Forelimb muscle (tissue), 1 donor: ENCODE measurements at regions not wholly inside any gene's neighbourhood (a gene's known extent, or its start where the extent isn't known, plus 50 kb on each side); places are given as distances from the start of the nearest gene placed in this dataset.
"Not testable (repeated sequence)": the region's sequence is repeated elsewhere in the genome, so short reads cannot be mapped to it uniquely, and the experiment has no call there.

ENCODE experiments used
- DNase-seq: peaks from one replicate; pipeline ENCODE4 v3.0.0-alpha.2; 2013; ENCODE audit warnings: low read depth

DNA sequence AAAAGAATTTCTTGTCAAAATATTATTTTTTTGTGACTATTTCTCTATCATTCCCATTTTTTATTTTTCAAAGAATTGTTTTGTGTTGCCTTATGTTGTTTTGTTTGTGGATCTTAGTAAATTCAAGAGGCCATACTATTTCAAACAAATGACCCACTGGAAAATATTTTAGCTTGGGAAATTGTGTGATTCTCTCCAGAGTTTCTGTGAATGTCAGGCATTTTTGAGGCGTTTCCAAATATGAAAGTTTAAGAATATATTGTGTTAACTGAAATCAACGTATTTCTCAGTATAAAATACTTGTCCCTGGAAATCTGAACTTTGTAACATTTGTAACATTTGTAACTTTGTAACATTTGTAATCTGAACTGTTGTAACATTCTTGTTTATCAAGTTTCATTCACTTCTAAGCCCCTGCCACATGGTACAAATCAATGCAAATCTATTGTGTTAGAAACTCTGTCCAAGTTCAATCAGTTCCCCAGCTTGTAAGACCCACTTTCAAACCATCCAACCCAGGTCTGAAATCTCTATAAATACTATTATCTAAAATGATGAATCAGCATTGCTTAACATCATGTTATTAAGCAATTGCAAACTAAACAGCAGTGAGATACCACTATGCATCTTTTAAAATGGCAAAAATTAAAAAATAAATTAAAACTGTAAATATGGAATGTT lies 465.4 kb upstream of the GRID2 start:
- DNase-seq, result no peak

- no peak for DNase-seq
Observed at GRCh38 chr4:91840359-91840758, 463.4 kb upstream of the GRID2 start.

DNA sequence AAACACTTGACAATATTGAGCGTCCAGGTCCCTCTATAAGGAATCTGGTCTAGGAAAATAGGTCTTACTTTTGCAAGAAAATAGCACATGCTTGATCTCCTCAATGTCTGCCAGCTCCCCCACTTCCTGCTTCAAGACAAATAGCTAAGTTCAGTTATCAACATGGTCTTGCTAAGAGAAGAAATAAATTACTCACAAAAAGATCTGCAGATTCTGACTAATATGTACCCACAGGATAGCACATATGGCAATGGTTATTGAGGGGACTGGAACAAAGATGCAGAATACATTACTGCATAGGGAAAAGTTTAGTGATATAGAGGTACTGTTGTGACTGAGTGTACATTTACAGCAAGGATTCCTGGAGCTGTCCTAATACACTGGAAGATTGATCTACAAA lies 457.5 kb upstream of the GRID2 start:
- no peak for DNase-seq

DNA sequence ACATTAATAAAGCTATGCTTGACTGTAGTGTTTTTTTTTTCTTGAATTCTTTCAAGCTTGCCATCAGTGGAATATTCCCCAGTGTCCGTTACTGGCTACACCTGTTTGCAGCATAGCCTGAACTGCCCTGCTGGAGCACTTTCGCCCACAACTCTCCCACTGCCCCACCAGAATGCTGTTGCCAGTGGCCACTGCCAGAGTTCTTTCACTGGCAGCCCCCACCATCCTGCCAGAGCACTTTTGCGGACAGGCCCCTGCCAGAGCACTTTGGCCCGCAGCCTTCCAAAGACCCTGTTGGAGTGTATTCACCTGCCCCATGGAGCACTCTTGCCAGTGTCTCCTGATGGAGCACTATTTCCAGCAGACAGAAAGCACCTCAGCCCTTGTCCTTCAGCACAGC lies 452.3 kb upstream of the GRID2 start:
- DNase-seq, result no peak

- no peak for DNase-seq
Observed at GRCh38 chr4:91887926-91888325, 415.8 kb upstream of the GRID2 start.

DNA sequence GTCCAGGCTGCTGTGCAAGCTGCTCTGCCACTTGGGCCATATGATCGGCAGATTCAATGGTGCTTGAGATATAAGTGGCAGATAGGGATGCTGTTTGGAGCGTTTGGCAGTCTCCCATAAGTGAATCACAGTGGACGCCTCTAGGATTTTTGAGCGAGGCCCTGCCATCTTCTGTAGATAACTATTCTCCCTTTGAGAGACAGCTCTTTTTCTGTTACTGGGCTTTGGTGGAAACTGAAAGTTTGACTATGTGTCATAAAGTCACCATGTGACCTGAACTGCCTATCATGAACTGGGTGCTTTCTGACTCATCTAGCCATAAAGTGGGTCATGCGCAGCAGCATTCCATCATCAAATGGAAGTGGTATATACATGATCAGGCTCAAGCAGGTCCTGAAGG lies 412.5 kb upstream of the GRID2 start:
- not testable (repeated sequence) for DNase-seq

DNA sequence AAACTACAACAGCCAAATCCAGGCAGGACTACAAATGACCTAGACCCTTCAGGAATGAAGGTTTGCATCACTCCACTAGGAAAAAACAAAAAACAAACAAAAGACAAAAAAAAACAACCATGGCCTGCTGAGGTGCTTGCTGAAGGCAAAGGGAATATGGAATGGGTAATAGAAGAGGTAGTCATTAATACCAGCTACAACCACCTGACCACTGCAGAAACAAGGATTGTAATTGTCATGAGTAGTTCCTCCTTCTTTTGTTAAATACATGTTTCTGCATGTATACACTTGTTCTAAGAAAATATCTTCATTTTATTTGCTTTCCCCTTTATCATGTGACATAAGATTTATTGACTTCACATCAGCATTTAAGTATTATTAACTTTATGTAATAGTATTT lies 409.8 kb upstream of the GRID2 start:
- DNase-seq, result no peak

DNA sequence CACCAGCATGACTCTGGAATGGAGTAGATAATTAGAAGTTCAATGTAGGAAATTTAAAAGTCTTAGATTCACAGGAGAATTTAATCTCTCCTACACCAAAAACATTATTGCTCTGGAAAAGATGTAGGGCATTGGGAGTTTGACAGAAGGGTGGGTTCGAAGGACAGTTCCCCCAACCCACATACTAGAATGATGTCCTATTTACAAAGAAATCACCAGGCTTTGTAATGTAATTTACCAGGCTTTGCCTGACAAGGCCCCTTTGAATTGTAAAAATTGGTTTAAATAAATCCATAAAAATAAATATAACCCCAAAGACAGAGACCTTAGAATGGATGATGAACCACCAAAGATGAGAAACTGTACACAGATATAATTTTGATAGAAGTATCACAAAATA lies 399.2 kb upstream of the GRID2 start:
- no peak for DNase-seq

DNA sequence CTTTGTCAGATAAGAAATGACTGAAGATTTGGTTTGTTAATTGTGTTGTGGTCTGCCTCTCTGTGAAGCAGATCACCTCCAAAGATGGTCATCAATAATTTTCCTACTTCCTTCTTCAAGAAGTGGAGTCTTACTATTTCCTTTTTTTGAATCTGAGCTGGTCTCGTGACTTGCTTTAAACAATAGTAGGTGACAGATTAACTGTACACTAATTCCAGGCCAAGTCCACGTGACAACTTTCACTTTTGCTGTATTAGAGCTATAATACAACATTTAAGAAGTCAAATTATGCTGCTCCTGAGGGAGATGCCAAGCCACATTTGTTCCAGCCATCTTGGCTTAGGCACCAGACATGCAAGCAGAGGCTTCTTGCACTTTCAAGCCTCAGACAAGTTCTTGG lies 393.8 kb upstream of the GRID2 start:
- DNase-seq, result no peak

DNA sequence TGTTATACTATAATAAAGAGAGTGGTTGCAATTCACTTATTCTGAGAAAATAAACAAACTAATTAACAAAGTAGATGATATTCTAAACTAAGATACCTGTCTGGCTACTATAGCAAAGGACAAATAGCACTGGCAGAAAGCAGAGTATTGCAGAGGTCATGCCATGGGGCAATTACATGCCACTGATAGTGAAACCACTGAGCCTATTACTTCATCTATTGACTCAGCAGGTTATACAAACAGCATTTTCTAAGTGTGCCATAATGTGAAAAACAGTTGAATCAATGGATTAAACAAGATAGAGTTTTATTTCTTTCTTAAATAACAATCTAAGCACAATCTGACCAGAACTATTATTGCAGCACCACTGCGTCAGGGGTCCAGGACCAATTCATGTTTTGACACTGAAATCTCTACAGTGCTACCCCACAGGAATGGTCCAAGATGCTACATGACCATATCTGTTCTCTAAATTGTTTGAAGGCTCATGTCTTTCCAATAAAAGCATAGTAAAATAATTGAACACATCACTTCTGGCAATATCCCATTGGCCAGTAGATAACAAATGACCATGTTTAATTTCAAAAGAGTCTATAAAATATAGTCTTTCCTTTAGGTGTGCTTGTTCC lies 389.5 kb upstream of the GRID2 start:
- no peak for DNase-seq

GRCh38 chr4:91916219-91916618 lies 387.5 kb upstream of the GRID2 start:
- no peak for DNase-seq

GRCh38 chr4:91924625-91925024 lies 379.1 kb upstream of the GRID2 start:
- no peak for DNase-seq

GRCh38 chr4:91935217-91935616 lies 368.5 kb upstream of the GRID2 start:
- DNase-seq, result no peak

DNA sequence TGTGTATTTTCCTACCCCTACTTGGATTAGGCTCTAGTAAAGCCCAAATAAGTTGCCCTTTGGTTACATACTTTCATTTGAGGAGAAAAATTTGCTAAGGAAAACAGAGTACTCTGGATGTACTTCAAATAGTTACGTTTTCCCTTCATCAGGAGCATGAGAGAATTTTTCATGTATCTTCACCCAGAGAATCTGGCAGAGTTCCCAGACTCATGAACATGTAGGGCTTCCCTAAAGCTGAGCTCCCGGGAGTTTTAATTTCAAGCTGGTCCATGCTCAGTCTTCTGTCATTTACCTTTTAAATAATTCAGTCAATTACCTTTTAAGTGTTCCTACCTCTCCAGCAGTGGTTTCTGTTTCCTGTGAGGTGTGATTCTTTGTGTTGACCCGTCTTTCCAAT lies 367.5 kb upstream of the GRID2 start:
- DNase-seq, result no peak

DNA sequence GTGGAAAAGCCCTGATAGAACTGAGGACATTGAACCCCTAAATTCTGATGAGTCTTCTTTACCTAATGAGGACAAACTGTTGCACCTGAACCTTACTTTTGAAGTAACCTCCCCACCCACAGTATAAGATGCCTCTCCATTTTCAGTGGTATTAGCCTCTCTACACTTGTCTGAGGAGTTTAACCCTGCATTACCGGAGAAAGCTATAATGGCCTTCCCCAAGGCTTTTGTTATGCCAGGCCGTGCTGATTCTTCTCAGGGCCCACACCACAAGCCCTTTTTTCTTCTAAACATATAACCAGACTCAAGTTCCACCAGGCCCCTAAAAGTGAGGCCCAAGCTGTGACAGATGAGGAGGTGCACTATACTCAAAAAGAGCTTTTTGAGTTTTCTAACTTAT lies 345.8 kb upstream of the GRID2 start:
- DNase-seq, result no peak

- DNase-seq, result no peak
Observed at GRCh38 chr4:91958596-91958995, 345.2 kb upstream of the GRID2 start.

GRCh38 chr4:91961504-91961903 lies 342.3 kb upstream of the GRID2 start:
- DNase-seq, result no peak

- no peak for DNase-seq
Observed at GRCh38 chr4:91963486-91963885, 340.3 kb upstream of the GRID2 start.

DNA sequence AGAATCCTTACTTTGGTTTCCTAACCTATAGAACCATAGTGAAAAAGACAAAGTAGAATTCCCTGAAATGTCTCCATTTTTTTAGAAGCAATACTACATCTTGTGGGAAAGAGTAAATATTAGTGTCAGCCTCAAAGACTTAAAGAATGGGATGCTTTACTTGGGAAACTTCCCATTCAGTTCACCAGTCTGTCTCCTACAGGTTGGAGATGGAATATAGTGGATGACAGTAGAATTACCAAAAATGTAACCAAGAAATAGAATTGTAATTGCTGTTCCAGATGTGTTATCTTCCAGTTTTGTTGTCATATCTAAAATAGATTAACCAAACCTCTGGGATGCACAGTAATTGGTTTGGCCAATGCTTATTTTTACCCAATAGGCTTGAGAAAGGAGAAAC lies 338.6 kb upstream of the GRID2 start:
- no peak for DNase-seq

GRCh38 chr4:91973479-91974153 lies 330.1 kb upstream of the GRID2 start:
- DNase-seq, result no peak

DNA sequence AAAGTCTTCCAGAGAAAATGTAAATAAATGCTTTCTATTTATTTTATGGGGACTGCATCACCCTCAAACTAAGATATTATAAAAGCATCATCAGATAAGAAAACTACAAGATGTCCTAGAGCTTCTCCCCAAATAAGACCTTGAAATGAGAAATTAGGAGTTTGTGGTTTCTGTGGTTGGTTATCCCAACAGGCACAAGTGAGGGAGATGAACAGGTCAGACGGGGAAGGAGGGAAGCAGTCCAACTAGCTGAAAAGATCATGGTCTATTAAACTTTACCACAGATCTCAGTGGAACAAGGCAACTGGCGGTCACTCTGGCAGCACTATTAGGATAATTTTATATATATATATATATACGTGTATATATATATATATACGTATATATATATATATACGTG lies 319.3 kb upstream of the GRID2 start:
- no peak for DNase-seq

DNA sequence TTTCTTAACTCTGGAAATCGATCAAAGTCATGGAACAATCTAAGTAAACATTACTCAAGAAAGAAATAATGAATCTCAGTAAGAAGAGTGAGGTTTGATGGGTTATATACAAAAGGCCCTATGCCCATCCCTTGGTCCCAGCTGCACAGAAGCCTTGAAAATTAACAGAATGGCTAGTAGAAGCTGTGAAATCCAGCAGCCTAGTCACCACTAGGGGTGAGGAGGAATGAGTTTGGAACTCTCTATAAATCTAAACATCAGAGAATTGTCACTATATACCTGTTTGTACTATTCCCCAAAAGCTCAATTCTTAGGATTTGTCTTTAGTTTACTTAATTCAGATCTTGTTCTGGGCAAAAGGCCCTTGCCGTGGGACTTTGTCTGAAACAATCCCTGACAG lies 313.9 kb upstream of the GRID2 start:
- no peak for DNase-seq

GRCh38 chr4:91990726-91991125 lies 313.0 kb upstream of the GRID2 start:
- no peak for DNase-seq
